ENCODE measurements at regions not wholly inside any gene's neighbourhood (a gene's known extent, or its start where the extent isn't known, plus 50 kb on each side); places are given as distances from the start of the nearest gene placed in this dataset.
A peak's percentile ranks its signal among the peaks of the same experiment; 100 is the strongest.

GRCh38 chr3:28743271-28743670 lies 394.6 kb upstream of the AZI2 start:
- no peak for DNase-seq

GRCh38 chr3:28743831-28744230 lies 395.2 kb upstream of the AZI2 start:
- peak; percentile 14 for DNase-seq

- no peak for DNase-seq
Observed at GRCh38 chr3:28745436-28745835, 396.8 kb upstream of the AZI2 start.

GRCh38 chr3:28745916-28746617 lies 397.4 kb upstream of the AZI2 start:
- DNase-seq, result no peak

GRCh38 chr3:28746990-28747389 lies 398.4 kb upstream of the AZI2 start:
- no peak for DNase-seq

- no peak for DNase-seq
Observed at GRCh38 chr3:28751864-28752263, 403.2 kb upstream of the AZI2 start.

GRCh38 chr3:28752290-28752689 lies 403.7 kb upstream of the AZI2 start:
- no peak for DNase-seq

- DNase-seq, result no peak
Observed at GRCh38 chr3:28756056-28756455, 407.4 kb upstream of the AZI2 start.

GRCh38 chr3:28758115-28758514 lies 409.5 kb upstream of the AZI2 start:
- no peak for DNase-seq

- DNase-seq, result no peak
Observed at GRCh38 chr3:28761375-28761774, 412.8 kb upstream of the AZI2 start.

GRCh38 chr3:28765194-28765593 lies 416.6 kb upstream of the AZI2 start:
- DNase-seq, result no peak

GRCh38 chr3:28768439-28768838 lies 419.8 kb upstream of the AZI2 start:
- DNase-seq, result no peak

- DNase-seq, result no peak
Observed at GRCh38 chr3:28777806-28778475, 429.3 kb upstream of the AZI2 start.

GRCh38 chr3:28780480-28780879 lies 431.9 kb upstream of the AZI2 start:
- no peak for DNase-seq

GRCh38 chr3:28781053-28781452 lies 432.4 kb upstream of the AZI2 start:
- DNase-seq, result no peak

GRCh38 chr3:28786446-28786845 lies 437.8 kb upstream of the AZI2 start:
- no peak for DNase-seq

- DNase-seq, result no peak
Observed at GRCh38 chr3:28788571-28788970, 439.9 kb upstream of the AZI2 start.

- no peak for DNase-seq
Observed at GRCh38 chr3:28791713-28792255, 443.2 kb upstream of the AZI2 start.

GRCh38 chr3:28792604-28793003 lies 444.0 kb upstream of the AZI2 start:
- no peak for DNase-seq

- no peak for DNase-seq
Observed at GRCh38 chr3:28799084-28799483, 450.5 kb upstream of the AZI2 start.

- no peak for DNase-seq
Observed at GRCh38 chr3:28800203-28800602, 451.6 kb upstream of the AZI2 start.

- DNase-seq, result no peak
Observed at GRCh38 chr3:28808068-28808467, 459.4 kb upstream of the AZI2 start.

GRCh38 chr3:28816017-28816416 lies 464.9 kb upstream of the RBMS3 start:
- DNase-seq, result no peak

- no peak for DNase-seq
Observed at GRCh38 chr3:28824316-28824715, 456.6 kb upstream of the RBMS3 start.

- no peak for DNase-seq
Observed at GRCh38 chr3:28826840-28827239, 454.0 kb upstream of the RBMS3 start.

Measured in activated CD4-positive, alpha-beta T cell treated with anti-CD3 and anti-CD28 coated beads, Interleukin-2, Interleukin-6, amounts not matched to agents 100 ng/mL and 50 ng/mL, durations not matched to agents 16 hours and 8 hours (primary cell).